MG63 (cell line): ENCODE measurements at regions not wholly inside any gene's neighbourhood (a gene's known extent, or its start where the extent isn't known, plus 50 kb on each side); places are given as distances from the start of the nearest gene placed in this dataset.

Experiments
- DNase-seq: peaks from one replicate; pipeline ENCODE4 v3.0.0-alpha.2; 2020
- H3K27me3 ChIP-seq: fragments of 250-450 bp; sonication (Bioruptor Pico); 2 replicates; pipeline ENCODE4 v1.5.1; 2020; ENCODE audit warnings: mild to moderate bottlenecking, moderate library complexity
- H3K36me3 ChIP-seq: fragments of 250-450 bp; sonication (Bioruptor Pico); 2 replicates; pipeline ENCODE4 v1.5.1; 2020; ENCODE audit warnings: mild to moderate bottlenecking, moderate library complexity
- H3K4me3 ChIP-seq: fragments of 250-450 bp; sonication (Bioruptor Pico); 2 replicates; pipeline ENCODE4 v1.5.1; 2020; ENCODE audit warnings: mild to moderate bottlenecking, moderate library complexity
- H3K9me3 ChIP-seq: fragments of 250-450 bp; sonication (Bioruptor Pico); 2 replicates; pipeline ENCODE4 v1.5.1; 2020; ENCODE audit warnings: mild to moderate bottlenecking, moderate library complexity

- Histone ChIP-seq H3K27me3 (no peaks in the 10 kb centered on the region), H3K4me3 (no peak overlapping the region), H3K36me3 (no peaks in the 10 kb centered on the region), H3K9me3 (no peaks in the 10 kb centered on the region)
- no peak for DNase-seq
Measured at GRCh38 chr7:79506481-79506880, 53.0 kb upstream of the MAGI2 start.

- no peak overlapping the region for H3K4me3 ChIP-seq
- no peaks in the 10 kb centered on the region for H3K27me3 ChIP-seq
- no peaks in the 10 kb centered on the region for H3K9me3 ChIP-seq
- H3K36me3 ChIP-seq = no peaks in the 10 kb centered on the region
- DNase-seq = no peak
Measured at GRCh38 chr7:79504607-79505389, 51.3 kb upstream of the MAGI2 start.
